Endodermal cell (in vitro differentiated cells): ENCODE measurements at regions not wholly inside any gene's neighbourhood (a gene's known extent, or its start where the extent isn't known, plus 50 kb on each side); places are given as distances from the start of the nearest gene placed in this dataset.

Experiments used
- DNase-seq: peaks from one replicate; pipeline ENCODE4 v3.0.0-alpha.2; 2017
- H3K27ac ChIP-seq: 2 replicates; pipeline ENCODE4 v1.5.1; 2013; ENCODE audit warnings: mild to moderate bottlenecking, low read depth, low read length, moderate library complexity
- H3K27me3 ChIP-seq: 2 replicates; pipeline ENCODE4 v1.6.1; 2013; ENCODE audit warnings: mild to moderate bottlenecking, low read length, moderate library complexity; ENCODE audit not compliant: insufficient read depth, control insufficient read depth, poor library complexity, severe bottlenecking
- H3K36me3 ChIP-seq: 2 replicates; pipeline ENCODE4 v1.7.0; 2013; ENCODE audit warnings: mild to moderate bottlenecking, low read length, moderate library complexity; ENCODE audit not compliant: control insufficient read depth, insufficient read depth
- H3K4me1 ChIP-seq: one replicate; pipeline ENCODE4 v1.7.0; 2013; ENCODE audit warnings: low read length; ENCODE audit not compliant: control insufficient read depth, insufficient read depth
- H3K4me3 ChIP-seq: 2 replicates; pipeline ENCODE4 v1.5.1; 2013; ENCODE audit warnings: mild to moderate bottlenecking, low read length, moderate library complexity
- H3K9ac ChIP-seq: 2 replicates; pipeline ENCODE4 v1.6.1; 2013; ENCODE audit warnings: mild to moderate bottlenecking, low read length, moderate library complexity; ENCODE audit not compliant: poor library complexity, severe bottlenecking; ENCODE audit errors: extremely low read depth
- H3K9me3 ChIP-seq: 2 replicates; pipeline ENCODE4 v1.6.1; 2013; ENCODE audit warnings: mild to moderate bottlenecking, low read length, moderate library complexity; ENCODE audit not compliant: control insufficient read depth
- H3K27ac Mint-ChIP-seq: 2 replicates; pipeline ENCODE4 v1.8.0; 2020; ENCODE audit warnings: mixed read lengths
- H3K27me3 Mint-ChIP-seq: 2 replicates; pipeline ENCODE4 v1.8.0; 2021; ENCODE audit warnings: mild to moderate bottlenecking, mixed read lengths; ENCODE audit not compliant: insufficient read depth
- H3K36me3 Mint-ChIP-seq: 2 replicates; pipeline ENCODE4 v1.8.0; 2020; ENCODE audit warnings: low read depth, mixed read lengths
- H3K4me1 Mint-ChIP-seq: 2 replicates; pipeline ENCODE4 v1.8.0; 2020; ENCODE audit warnings: mixed read lengths
- H3K4me3 Mint-ChIP-seq: 2 replicates; pipeline ENCODE4 v1.8.0; 2020; ENCODE audit warnings: mild to moderate bottlenecking, moderate library complexity, mixed read lengths
- H3K9me3 Mint-ChIP-seq: 2 replicates; pipeline ENCODE4 v1.8.0; 2020; ENCODE audit warnings: mild to moderate bottlenecking, mixed read lengths
- CTCF ChIP-seq: fragments of 200-600 bp; sonication (generic); conservative IDR thresholded peaks from 2 replicates; pipeline ENCODE4 v1.5.0; 2021; ENCODE audit warnings: antibody characterized with exemption, mild to moderate bottlenecking
- WGBS, 2 experiments: methylation state at CpG; one replicate each; pipeline versions ENCODE4 v1.1.5 to v1.1.7; 2013; ENCODE audit warnings: missing lambda C conversion rate in 2 of 2, mixed read lengths in 1 of 2; ENCODE audit not compliant: insufficient coverage in 1 of 2, insufficient read length in 1 of 2; 5-methylcytosine and 5-hydroxymethylcytosine counted together

DNA sequence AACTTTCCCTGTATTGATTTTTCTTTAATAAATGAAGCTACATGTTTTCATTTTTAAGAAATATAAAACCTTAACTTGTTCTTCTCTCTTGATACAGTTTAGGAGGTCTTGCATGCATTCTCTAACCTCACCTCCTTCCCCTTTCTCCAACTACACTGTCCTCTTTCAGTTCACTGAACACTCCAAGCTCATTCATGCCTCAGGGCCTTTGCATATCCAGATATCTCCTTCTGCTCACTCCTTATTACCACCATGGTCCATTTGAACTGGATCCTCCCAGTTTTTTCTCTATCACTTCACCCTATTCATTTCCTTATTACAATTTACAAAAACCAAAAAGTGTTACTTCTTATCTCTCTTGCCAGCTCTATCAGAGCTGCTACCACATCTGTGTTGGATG, 242.9 kb upstream of the PLEKHG7 start:
- Histone ChIP-seq H3K4me3 (no peak overlapping the region), H3K27me3 (no peaks in the 10 kb centered on the region), H3K9ac (no peak overlapping the region), H3K27ac (no peak overlapping the region), H3K4me1 (no peaks in the 10 kb centered on the region), H3K36me3 (no peaks in the 10 kb centered on the region), H3K9me3 (no peaks in the 10 kb centered on the region)
- Mint-ChIP-seq H3K27ac (no peak overlapping the region), H3K9me3 (no peaks in the 10 kb centered on the region), H3K27me3 (no peaks in the 10 kb centered on the region), H3K36me3 (no peaks in the 10 kb centered on the region), H3K4me3 (no peak overlapping the region), H3K4me1 (peaks cover 2% of the 10 kb centered on the region)
- no peak for DNase-seq
- TF ChIP-seq CTCF = no peak

GRCh38 chr12:92458996-92459395, 243.8 kb upstream of the PLEKHG7 start:
- Histone ChIP-seq H3K36me3 (no peaks in the 10 kb centered on the region), H3K27ac (no peak overlapping the region), H3K9me3 (no peaks in the 10 kb centered on the region), H3K27me3 (no peaks in the 10 kb centered on the region), H3K4me3 (no peak overlapping the region), H3K9ac (no peak overlapping the region), H3K4me1 (no peaks in the 10 kb centered on the region)
- H3K27ac Mint-ChIP-seq = no peak overlapping the region
- no peak for TF ChIP-seq CTCF
- H3K4me3 Mint-ChIP-seq = no peak overlapping the region
- DNase-seq = no peak
- WGBS, 2 experiments = 97% methylated on average over 4 of the region's 4 CpGs; no CpG with 5 or more reads in 1 of the 2 experiments
- H3K4me1 Mint-ChIP-seq = no peaks in the 10 kb centered on the region
- H3K9me3 Mint-ChIP-seq = no peaks in the 10 kb centered on the region
- H3K36me3 Mint-ChIP-seq = no peaks in the 10 kb centered on the region
- no peaks in the 10 kb centered on the region for H3K27me3 Mint-ChIP-seq

GRCh38 chr12:92457458-92458180, 245.2 kb upstream of the PLEKHG7 start:
- Mint-ChIP-seq H3K36me3 (no peaks in the 10 kb centered on the region), H3K9me3 (no peaks in the 10 kb centered on the region), H3K27ac (no peak overlapping the region), H3K4me3 (no peak overlapping the region), H3K4me1 (no peaks in the 10 kb centered on the region), H3K27me3 (no peaks in the 10 kb centered on the region)
- no peak for DNase-seq
- Histone ChIP-seq H3K27me3 (no peaks in the 10 kb centered on the region), H3K4me3 (no peak overlapping the region), H3K36me3 (no peaks in the 10 kb centered on the region), H3K9ac (no peak overlapping the region), H3K27ac (no peak overlapping the region), H3K4me1 (no peaks in the 10 kb centered on the region), H3K9me3 (no peaks in the 10 kb centered on the region)
- no peak for TF ChIP-seq CTCF
- 87% methylated on average over 3 to 4 of the region's 4 CpGs for WGBS, 2 experiments
